ENCODE measurements at regions not wholly inside any gene's neighbourhood (a gene's known extent, or its start where the extent isn't known, plus 50 kb on each side); places are given as distances from the start of the nearest gene placed in this dataset.

- DNase-seq (ENCODE audit: low read depth in 1 of 2, low spot score in 2 of 2) = no peak
- no peak overlapping the region for H3K4me3 ChIP-seq
- H3K27me3 ChIP-seq (replicated peaks) = no peaks in the 10 kb centered on the region
- H3K36me3 ChIP-seq = no peaks in the 10 kb centered on the region
- peaks cover 17% of the 10 kb centered on the region for H3K4me1 ChIP-seq (replicated peaks)
- H3K27ac ChIP-seq = no peak overlapping the region
- no peaks in the 10 kb centered on the region for H3K9me3 ChIP-seq (replicated peaks)
These were observed 89.4 kb upstream of the ZBTB20 start for GRCh38 chr3:115236496-115236895.

- H3K27ac ChIP-seq = peak overlapping the region; percentile 60
- DNase-seq (ENCODE audit: low read depth in 1 of 2, low spot score in 2 of 2) = peak; percentile 82
- H3K4me3 ChIP-seq = no peak overlapping the region
- H3K9me3 ChIP-seq (replicated peaks) = no peaks in the 10 kb centered on the region
- no peaks in the 10 kb centered on the region for H3K27me3 ChIP-seq (replicated peaks)
- peaks cover 14% of the 10 kb centered on the region for H3K4me1 ChIP-seq (replicated peaks)
- H3K36me3 ChIP-seq = no peaks in the 10 kb centered on the region
These were observed 92.6 kb upstream of the ZBTB20 start for GRCh38 chr3:115239717-115240116.

GRCh38 chr3:115244350-115244749 is 97.3 kb upstream of the ZBTB20 start:
- Histone ChIP-seq H3K27ac (no peak overlapping the region), H3K27me3 (replicated peaks) (no peaks in the 10 kb centered on the region), H3K4me3 (no peak overlapping the region), H3K9me3 (replicated peaks) (no peaks in the 10 kb centered on the region), H3K36me3 (no peaks in the 10 kb centered on the region), H3K4me1 (replicated peaks) (peaks cover 25% of the 10 kb centered on the region)
- DNase-seq (ENCODE audit: low read depth in 1 of 2, low spot score in 2 of 2) = no peak

- Histone ChIP-seq H3K36me3 (no peaks in the 10 kb centered on the region), H3K4me3 (no peak overlapping the region), H3K27me3 (replicated peaks) (no peaks in the 10 kb centered on the region), H3K9me3 (replicated peaks) (no peaks in the 10 kb centered on the region), H3K4me1 (replicated peaks) (peaks cover 16% of the 10 kb centered on the region), H3K27ac (no peak overlapping the region)
- DNase-seq (ENCODE audit: low read depth in 1 of 2, low spot score in 2 of 2) = peak; percentile 50 to 61
These were observed 98.3 kb upstream of the ZBTB20 start for GRCh38 chr3:115245438-115245837.

- Histone ChIP-seq H3K27me3 (replicated peaks) (no peaks in the 10 kb centered on the region), H3K36me3 (no peaks in the 10 kb centered on the region), H3K4me1 (replicated peaks) (peaks cover 15% of the 10 kb centered on the region), H3K9me3 (replicated peaks) (no peaks in the 10 kb centered on the region), H3K4me3 (no peak overlapping the region), H3K27ac (no peak overlapping the region)
- DNase-seq (ENCODE audit: low read depth in 1 of 2, low spot score in 2 of 2) = no peak
These were observed 98.8 kb upstream of the ZBTB20 start for GRCh38 chr3:115245899-115246298.

GRCh38 chr3:115246461-115247020 is 99.5 kb upstream of the ZBTB20 start:
- Histone ChIP-seq H3K4me1 (replicated peaks) (peaks cover 15% of the 10 kb centered on the region), H3K4me3 (no peak overlapping the region), H3K9me3 (replicated peaks) (no peaks in the 10 kb centered on the region), H3K36me3 (no peaks in the 10 kb centered on the region), H3K27ac (no peak overlapping the region), H3K27me3 (replicated peaks) (no peaks in the 10 kb centered on the region)
- DNase-seq (ENCODE audit: low read depth in 1 of 2, low spot score in 2 of 2) = no peak

- H3K4me1 ChIP-seq (replicated peaks) = peaks cover 15% of the 10 kb centered on the region
- H3K9me3 ChIP-seq (replicated peaks) = no peaks in the 10 kb centered on the region
- no peaks in the 10 kb centered on the region for H3K36me3 ChIP-seq
- H3K4me3 ChIP-seq = no peak overlapping the region
- DNase-seq (ENCODE audit: low read depth in 1 of 2, low spot score in 2 of 2) = no peak
- H3K27ac ChIP-seq = no peak overlapping the region
- no peaks in the 10 kb centered on the region for H3K27me3 ChIP-seq (replicated peaks)
These were observed 101.2 kb upstream of the ZBTB20 start for GRCh38 chr3:115248274-115248673.

- H3K36me3 ChIP-seq = no peaks in the 10 kb centered on the region
- no peak overlapping the region for H3K4me3 ChIP-seq
- H3K27ac ChIP-seq = no peak overlapping the region
- no peaks in the 10 kb centered on the region; the same call in 1 of the 2 replicates for H3K9me3 ChIP-seq (replicated peaks)
- H3K4me1 ChIP-seq (replicated peaks) = peaks cover 3% of the 10 kb centered on the region; the same call in 1 of the 2 replicates
- H3K27me3 ChIP-seq (replicated peaks) = no peaks in the 10 kb centered on the region
- DNase-seq (ENCODE audit: low read depth in 1 of 2, low spot score in 2 of 2) = no peak
These were observed 104.4 kb upstream of the ZBTB20 start for GRCh38 chr3:115251509-115251908.

- Histone ChIP-seq H3K4me1 (replicated peaks) (peaks cover 3% of the 10 kb centered on the region; the same call in 1 of the 2 replicates), H3K27me3 (replicated peaks) (no peaks in the 10 kb centered on the region), H3K9me3 (replicated peaks) (no peaks in the 10 kb centered on the region; the same call in 1 of the 2 replicates), H3K4me3 (no peak overlapping the region), H3K27ac (no peak overlapping the region), H3K36me3 (no peaks in the 10 kb centered on the region)
- no peak for DNase-seq (ENCODE audit: low read depth in 1 of 2, low spot score in 2 of 2)
These were observed 105.6 kb upstream of the ZBTB20 start for GRCh38 chr3:115252679-115253078.

GRCh38 chr3:115254492-115255196 is 107.6 kb upstream of the ZBTB20 start:
- Histone ChIP-seq H3K27me3 (replicated peaks) (no peaks in the 10 kb centered on the region), H3K4me3 (no peak overlapping the region), H3K36me3 (no peaks in the 10 kb centered on the region), H3K4me1 (replicated peaks) (no peaks in the 10 kb centered on the region), H3K27ac (no peak overlapping the region), H3K9me3 (replicated peaks) (no peaks in the 10 kb centered on the region; the same call in 1 of the 2 replicates)
- DNase-seq (ENCODE audit: low read depth in 1 of 2, low spot score in 2 of 2) = no peak

GRCh38 chr3:115255197-115255585 is 108.1 kb upstream of the ZBTB20 start:
- Histone ChIP-seq H3K9me3 (replicated peaks) (no peaks in the 10 kb centered on the region; the same call in 1 of the 2 replicates), H3K4me3 (no peak overlapping the region), H3K4me1 (replicated peaks) (no peaks in the 10 kb centered on the region), H3K27me3 (replicated peaks) (no peaks in the 10 kb centered on the region), H3K27ac (no peak overlapping the region), H3K36me3 (no peaks in the 10 kb centered on the region)
- no peak for DNase-seq (ENCODE audit: low read depth in 1 of 2, low spot score in 2 of 2)

- Histone ChIP-seq H3K27ac (no peak overlapping the region), H3K36me3 (no peaks in the 10 kb centered on the region), H3K4me3 (no peak overlapping the region), H3K9me3 (replicated peaks) (no peaks in the 10 kb centered on the region), H3K4me1 (replicated peaks) (no peaks in the 10 kb centered on the region), H3K27me3 (replicated peaks) (no peaks in the 10 kb centered on the region)
- no peak for DNase-seq (ENCODE audit: low read depth in 1 of 2, low spot score in 2 of 2)
These were observed 123.8 kb upstream of the ZBTB20 start for GRCh38 chr3:115270849-115271248.

GRCh38 chr3:115272036-115272824 is 125.1 kb upstream of the ZBTB20 start:
- no peak for DNase-seq (ENCODE audit: low read depth in 1 of 2, low spot score in 2 of 2)
- Histone ChIP-seq H3K36me3 (no peaks in the 10 kb centered on the region), H3K4me1 (replicated peaks) (no peaks in the 10 kb centered on the region), H3K9me3 (replicated peaks) (no peaks in the 10 kb centered on the region), H3K27ac (no peak overlapping the region), H3K27me3 (replicated peaks) (no peaks in the 10 kb centered on the region), H3K4me3 (no peak overlapping the region)

GRCh38 chr3:115275896-115276295 is 128.8 kb upstream of the ZBTB20 start:
- no peaks in the 10 kb centered on the region for H3K4me1 ChIP-seq (replicated peaks)
- H3K4me3 ChIP-seq = no peak overlapping the region
- no peaks in the 10 kb centered on the region for H3K36me3 ChIP-seq
- H3K27me3 ChIP-seq (replicated peaks) = no peaks in the 10 kb centered on the region
- no peak overlapping the region for H3K27ac ChIP-seq
- DNase-seq (ENCODE audit: low read depth in 1 of 2, low spot score in 2 of 2) = no peak
- H3K9me3 ChIP-seq (replicated peaks) = no peaks in the 10 kb centered on the region
